ENCODE measurements at regions not wholly inside any gene's neighbourhood (a gene's known extent, or its start where the extent isn't known, plus 50 kb on each side); places are given as distances from the start of the nearest gene placed in this dataset.

DNA sequence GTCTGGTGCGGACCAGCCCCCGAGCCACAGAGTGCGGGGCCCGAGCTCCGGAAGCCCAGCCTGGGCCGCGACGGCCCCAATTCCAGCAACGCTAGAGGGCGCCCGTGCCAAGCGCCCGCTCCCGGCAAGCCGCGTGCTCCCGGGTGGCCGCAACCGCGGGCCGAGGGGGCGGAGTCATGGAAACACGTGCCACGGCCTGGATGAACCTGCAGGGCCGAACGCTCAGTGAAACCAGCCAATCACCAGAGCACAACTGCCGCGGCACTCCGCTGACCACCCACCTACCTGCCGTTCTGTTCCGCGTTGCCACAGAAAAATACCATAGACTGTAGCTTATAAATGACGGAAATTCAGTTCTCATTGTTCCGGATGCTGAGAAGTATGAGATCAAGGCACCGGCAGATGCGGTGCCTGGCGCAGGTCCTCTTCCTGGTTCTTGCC lies 85.7 kb upstream of the FOXC1 start:
- peaks cover 0 to 5% (median 0%) of the 10 kb centered on the region in 3 experiments; a peak in 2 of 7 replicates for H3K36me3 Mint-ChIP-seq (ENCODE audit: insufficient read depth in 1 of 3, low read depth in 3 of 3)
- Histone ChIP-seq H2BK12ac (ENCODE audit: insufficient read length, low read depth, low read length) (no peak overlapping the region), H3K4me2 (ENCODE audit: insufficient read depth, insufficient read length, low read length) (peak overlapping the region; percentile 14), H4K5ac (ENCODE audit: insufficient read length, low read depth, low read length) (no peak overlapping the region), H3K56ac (ENCODE audit: insufficient read length, low read depth, low read length) (no peak overlapping the region), H3K4ac (ENCODE audit: low read depth, low read length) (no peak overlapping the region), H2AFZ (ENCODE audit: low read length) (no peak overlapping the region), H2AK5ac (ENCODE audit: insufficient read length, low read length) (no peak overlapping the region), H3K79me2 (ENCODE audit: insufficient read depth, low read length) (no peaks in the 10 kb centered on the region), H4K20me1 (ENCODE audit: control insufficient read depth, insufficient read depth, insufficient read length) (no peaks in the 10 kb centered on the region), H3K14ac (ENCODE audit: insufficient read depth, low read length) (no peak overlapping the region; the same call in 1 of the 2 replicates), H3K79me1 (ENCODE audit: insufficient read depth, low read depth, low read length, poor library complexity, severe bottlenecking) (no peaks in the 10 kb centered on the region), H4K8ac (replicated peaks; ENCODE audit: insufficient read length, low read depth, low read length) (no peak overlapping the region), H2BK20ac (ENCODE audit: low read depth, low read length, poor library complexity, severe bottlenecking) (no peak overlapping the region), H3K23ac (ENCODE audit: insufficient read length, low read depth, low read length) (no peak overlapping the region), H3K23me2 (ENCODE audit: insufficient read length, low read depth, low read length, poor library complexity, severe bottlenecking) (peaks cover 3% of the 10 kb centered on the region), H3K4me1 (ENCODE audit: insufficient read depth, low read length) (peaks cover 3% of the 10 kb centered on the region), H3K9me3 (ENCODE audit: control insufficient read depth, low read depth, low read length) (no peaks in the 10 kb centered on the region), H2BK5ac (ENCODE audit: insufficient read length, low read length) (no peak overlapping the region), H4K91ac (ENCODE audit: insufficient read length, low read depth, low read length) (no peak overlapping the region), H3K18ac (ENCODE audit: insufficient read length, low read depth, low read length) (no peak overlapping the region), H2BK120ac (ENCODE audit: low read depth, low read length, poor library complexity, severe bottlenecking) (no peak overlapping the region), H3T11ph (ENCODE audit: low read length) (no peak overlapping the region), H3K27me3 (ENCODE audit: insufficient read depth, low read length) (peaks cover 2% of the 10 kb centered on the region; the same call in 1 of the 2 replicates), H2BK15ac (ENCODE audit: low read depth, low read length) (no peak overlapping the region), H3K27ac (ENCODE audit: insufficient read length, low read depth, low read length) (no peak overlapping the region), H3K9ac (ENCODE audit: extremely low read depth, insufficient read length, low read length) (no peak overlapping the region)
- peaks cover 84% of the 10 kb centered on the region for H3K27me3 Mint-ChIP-seq (ENCODE audit: low read depth)
- H3K4me1 Mint-ChIP-seq, result peaks cover 8 to 18% of the 10 kb centered on the region in 2 experiments
- peak overlapping the region in 1 of 2 experiments; percentile 14; a peak in 1 of 5 replicates for H3K4me3 Mint-ChIP-seq
- H3K9me3 Mint-ChIP-seq, result peaks cover 6 to 8% of the 10 kb centered on the region in 2 experiments; a peak in 3 of 5 replicates
- peak; percentile 90 for DNase-seq
- WGBS (ENCODE audit: extremely low coverage, insufficient read length, low lambda C conversion rate), result no CpG with 5 or more reads among the region's 37 CpGs
- TF ChIP-seq, protein P1, sequence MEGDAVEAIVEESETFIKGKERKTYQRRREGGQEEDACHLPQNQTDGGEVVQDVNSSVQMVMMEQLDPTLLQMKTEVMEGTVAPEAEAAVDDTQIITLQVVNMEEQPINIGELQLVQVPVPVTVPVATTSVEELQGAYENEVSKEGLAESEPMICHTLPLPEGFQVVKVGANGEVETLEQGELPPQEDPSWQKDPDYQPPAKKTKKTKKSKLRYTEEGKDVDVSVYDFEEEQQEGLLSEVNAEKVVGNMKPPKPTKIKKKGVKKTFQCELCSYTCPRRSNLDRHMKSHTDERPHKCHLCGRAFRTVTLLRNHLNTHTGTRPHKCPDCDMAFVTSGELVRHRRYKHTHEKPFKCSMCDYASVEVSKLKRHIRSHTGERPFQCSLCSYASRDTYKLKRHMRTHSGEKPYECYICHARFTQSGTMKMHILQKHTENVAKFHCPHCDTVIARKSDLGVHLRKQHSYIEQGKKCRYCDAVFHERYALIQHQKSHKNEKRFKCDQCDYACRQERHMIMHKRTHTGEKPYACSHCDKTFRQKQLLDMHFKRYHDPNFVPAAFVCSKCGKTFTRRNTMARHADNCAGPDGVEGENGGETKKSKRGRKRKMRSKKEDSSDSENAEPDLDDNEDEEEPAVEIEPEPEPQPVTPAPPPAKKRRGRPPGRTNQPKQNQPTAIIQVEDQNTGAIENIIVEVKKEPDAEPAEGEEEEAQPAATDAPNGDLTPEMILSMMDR (conservative IDR thresholded peaks at IDR 0.05), result peak; percentile 93
- H3K27ac Mint-ChIP-seq, result no peak overlapping the region

Data from H9 (cell line).